ENCODE measurements at regions not wholly inside any gene's neighbourhood (a gene's known extent, or its start where the extent isn't known, plus 50 kb on each side); places are given as distances from the start of the nearest gene placed in this dataset.

DNA sequence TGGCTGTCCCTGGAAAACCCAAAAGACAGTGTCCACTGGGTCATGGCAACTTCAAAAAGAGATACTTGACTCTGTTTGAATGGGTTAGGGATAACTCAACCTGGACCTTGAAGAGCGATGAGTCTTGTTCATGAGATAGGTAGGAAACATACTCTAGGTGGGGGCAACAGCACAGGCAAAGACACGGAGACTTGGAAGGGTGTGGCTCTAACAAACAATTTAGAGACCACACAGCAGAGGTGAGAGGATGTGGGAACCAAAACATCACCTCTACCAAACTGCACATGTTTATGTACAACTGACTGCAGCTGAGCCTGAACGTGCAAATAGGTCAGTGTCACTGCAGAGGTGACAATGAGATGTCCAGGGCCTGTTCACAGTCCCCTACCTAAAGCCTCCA is 247.7 kb upstream of the ADRA1B start:
- no peak for TF ChIP-seq GATA3 (IDR thresholded peaks at IDR 0.05; ENCODE audit: low read depth, low read length)
- TF ChIP-seq GATA2 (IDR thresholded peaks at IDR 0.05; ENCODE audit: low read depth, low read length), result no peak

Data from SH-SY5Y (cell line).